ENCODE measurements at regions not wholly inside any gene's neighbourhood (a gene's known extent, or its start where the extent isn't known, plus 50 kb on each side); places are given as distances from the start of the nearest gene placed in this dataset.

GRCh38 chr20:12317433-12317832 lies 399.7 kb downstream of the BTBD3 start:
- TF ChIP-seq, protein P1, sequence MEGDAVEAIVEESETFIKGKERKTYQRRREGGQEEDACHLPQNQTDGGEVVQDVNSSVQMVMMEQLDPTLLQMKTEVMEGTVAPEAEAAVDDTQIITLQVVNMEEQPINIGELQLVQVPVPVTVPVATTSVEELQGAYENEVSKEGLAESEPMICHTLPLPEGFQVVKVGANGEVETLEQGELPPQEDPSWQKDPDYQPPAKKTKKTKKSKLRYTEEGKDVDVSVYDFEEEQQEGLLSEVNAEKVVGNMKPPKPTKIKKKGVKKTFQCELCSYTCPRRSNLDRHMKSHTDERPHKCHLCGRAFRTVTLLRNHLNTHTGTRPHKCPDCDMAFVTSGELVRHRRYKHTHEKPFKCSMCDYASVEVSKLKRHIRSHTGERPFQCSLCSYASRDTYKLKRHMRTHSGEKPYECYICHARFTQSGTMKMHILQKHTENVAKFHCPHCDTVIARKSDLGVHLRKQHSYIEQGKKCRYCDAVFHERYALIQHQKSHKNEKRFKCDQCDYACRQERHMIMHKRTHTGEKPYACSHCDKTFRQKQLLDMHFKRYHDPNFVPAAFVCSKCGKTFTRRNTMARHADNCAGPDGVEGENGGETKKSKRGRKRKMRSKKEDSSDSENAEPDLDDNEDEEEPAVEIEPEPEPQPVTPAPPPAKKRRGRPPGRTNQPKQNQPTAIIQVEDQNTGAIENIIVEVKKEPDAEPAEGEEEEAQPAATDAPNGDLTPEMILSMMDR (IDR thresholded peaks at IDR 0.05): no peak
- no peak for TF ChIP-seq EZH2phosphoT487 (IDR thresholded peaks at IDR 0.05)
- TF ChIP-seq EZH2 (IDR thresholded peaks at IDR 0.05): no peak
- H3K4me3 ChIP-seq: no peak overlapping the region
- H3K9ac ChIP-seq: no peak overlapping the region
- Mint-ChIP-seq H3K27ac (no peak overlapping the region), H3K27me3 (ENCODE audit: insufficient read depth, low read depth) (no peaks in the 10 kb centered on the region), H3K36me3 (no peaks in the 10 kb centered on the region), H3K9me3 (no peaks in the 10 kb centered on the region), H3K4me3 (no peak overlapping the region), H3K4me1 (peaks cover 8% of the 10 kb centered on the region)
- no peaks in the 10 kb centered on the region for H3K27me3 ChIP-seq
- peaks cover 5% of the 10 kb centered on the region for H3K4me1 ChIP-seq
- no peaks in the 10 kb centered on the region for H3K79me2 ChIP-seq (ENCODE audit: low read depth)
- H3K9me3 ChIP-seq (ENCODE audit: low read depth): no peaks in the 10 kb centered on the region
- H3F3A ChIP-seq (ENCODE audit: low read depth): no peaks in the 10 kb centered on the region
- H3K36me3 ChIP-seq: no peaks in the 10 kb centered on the region
- H4K20me1 ChIP-seq (ENCODE audit: low read depth): no peaks in the 10 kb centered on the region
- H3K4me2 ChIP-seq: no peak overlapping the region
- H2AFZ ChIP-seq (replicated peaks): no peak overlapping the region
- H3K27ac ChIP-seq: no peak overlapping the region
- no peak for DNase-seq (ENCODE audit: low spot score)

- Histone ChIP-seq H3K4me2 (no peak overlapping the region), H3K27ac (no peak overlapping the region), H3K4me1 (peaks cover 5% of the 10 kb centered on the region), H3K4me3 (no peak overlapping the region), H3K36me3 (no peaks in the 10 kb centered on the region), H3F3A (ENCODE audit: low read depth) (no peaks in the 10 kb centered on the region), H2AFZ (replicated peaks) (peak overlapping the region; percentile 13), H3K9me3 (ENCODE audit: low read depth) (no peaks in the 10 kb centered on the region), H3K9ac (no peak overlapping the region), H3K27me3 (no peaks in the 10 kb centered on the region), H3K79me2 (ENCODE audit: low read depth) (no peaks in the 10 kb centered on the region), H4K20me1 (ENCODE audit: low read depth) (no peaks in the 10 kb centered on the region)
- no peak overlapping the region for H3K4me3 Mint-ChIP-seq
- H3K27ac Mint-ChIP-seq: no peak overlapping the region
- H3K9me3 Mint-ChIP-seq: no peaks in the 10 kb centered on the region
- H3K4me1 Mint-ChIP-seq: peaks cover 8% of the 10 kb centered on the region
- H3K27me3 Mint-ChIP-seq (ENCODE audit: insufficient read depth, low read depth): no peaks in the 10 kb centered on the region
- H3K36me3 Mint-ChIP-seq: no peaks in the 10 kb centered on the region
- peak; percentile 22 for DNase-seq (ENCODE audit: low spot score)
- TF ChIP-seq, protein P1 (IDR thresholded peaks at IDR 0.05): no peak
- TF ChIP-seq EZH2 (IDR thresholded peaks at IDR 0.05): no peak
- no peak for TF ChIP-seq EZH2phosphoT487 (IDR thresholded peaks at IDR 0.05)
Observed at GRCh38 chr20:12318043-12318442, 400.4 kb downstream of the BTBD3 start.

DNA sequence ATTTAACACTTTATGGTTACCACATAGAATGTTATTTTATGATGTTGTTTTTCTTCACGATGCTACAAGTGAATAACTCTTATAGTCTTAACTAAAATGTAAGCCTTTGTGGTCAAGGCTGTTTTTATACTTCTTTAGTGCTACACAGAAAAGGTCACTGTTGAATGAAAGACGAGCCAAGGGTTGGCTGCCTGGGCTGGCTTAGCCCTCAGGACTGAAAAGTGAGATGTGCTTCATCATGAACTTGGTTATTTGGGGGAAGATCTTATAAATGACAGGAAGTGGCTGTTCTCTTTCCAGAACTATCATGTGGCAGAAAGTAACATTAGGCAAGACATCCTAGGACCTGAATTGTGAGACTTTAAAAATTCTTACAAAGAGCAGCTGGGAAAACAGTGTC lies 404.0 kb downstream of the BTBD3 start:
- peaks cover 5% of the 10 kb centered on the region for H3K4me1 ChIP-seq
- Mint-ChIP-seq H3K9me3 (no peaks in the 10 kb centered on the region), H3K4me1 (peaks cover 8% of the 10 kb centered on the region), H3K27me3 (ENCODE audit: insufficient read depth, low read depth) (no peaks in the 10 kb centered on the region), H3K36me3 (no peaks in the 10 kb centered on the region), H3K27ac (no peak overlapping the region), H3K4me3 (no peak overlapping the region)
- H2AFZ ChIP-seq (replicated peaks): no peak overlapping the region
- no peak for TF ChIP-seq EZH2phosphoT487 (IDR thresholded peaks at IDR 0.05)
- TF ChIP-seq, protein P1 (IDR thresholded peaks at IDR 0.05): no peak
- TF ChIP-seq EZH2 (IDR thresholded peaks at IDR 0.05): no peak
- no peak overlapping the region for H3K4me2 ChIP-seq
- no peaks in the 10 kb centered on the region for H4K20me1 ChIP-seq (ENCODE audit: low read depth)
- H3K36me3 ChIP-seq: no peaks in the 10 kb centered on the region
- H3K9me3 ChIP-seq (ENCODE audit: low read depth): no peaks in the 10 kb centered on the region
- H3K4me3 ChIP-seq: no peak overlapping the region
- no peaks in the 10 kb centered on the region for H3K27me3 ChIP-seq
- no peak for DNase-seq (ENCODE audit: low spot score)
- H3F3A ChIP-seq (ENCODE audit: low read depth): no peaks in the 10 kb centered on the region
- no peaks in the 10 kb centered on the region for H3K79me2 ChIP-seq (ENCODE audit: low read depth)
- no peak overlapping the region for H3K27ac ChIP-seq
- no peak overlapping the region for H3K9ac ChIP-seq
